Aorta (tissue), 5 donors: ENCODE measurements at regions not wholly inside any gene's neighbourhood (a gene's known extent, or its start where the extent isn't known, plus 50 kb on each side); places are given as distances from the start of the nearest gene placed in this dataset.

Experiments
- ATAC-seq: fragments of 200-7000 bp; cut with Tn5 transposase; one replicate; pipeline ENCODE4 v1.9.1; 2022; ENCODE audit warnings: moderate library complexity; ENCODE audit not compliant: low FRiP score
- DNase-seq, 2 donors: peaks; one replicate each; pipeline ENCODE4 v3.0.0-alpha.2; 2020
- H3K27ac ChIP-seq, 2 donors: one replicate each; pipeline ENCODE4 v1.5.1; 2013; ENCODE audit warnings: low read length in 2 of 2, mild to moderate bottlenecking in 2 of 2, moderate library complexity in 2 of 2, control low read depth in 1 of 2, inconsistent platforms in 1 of 2, low read depth in 1 of 2
- H3K27me3 ChIP-seq, 2 donors: one replicate each; pipeline ENCODE4 v1.6.1; 2013; ENCODE audit warnings: control low read depth in 1 of 2, low read length in 1 of 2, mild to moderate bottlenecking in 1 of 2, moderate library complexity in 1 of 2; ENCODE audit not compliant: insufficient read depth in 2 of 2, control insufficient read depth in 1 of 2
- H3K36me3 ChIP-seq, 2 donors: one replicate each; pipeline ENCODE4 v1.6.1; 2013; ENCODE audit warnings: control low read depth in 1 of 2, low read length in 1 of 2, mild to moderate bottlenecking in 1 of 2; ENCODE audit not compliant: insufficient read depth in 2 of 2, control insufficient read depth in 1 of 2
- H3K4me1 ChIP-seq, 2 donors: one replicate each; pipeline ENCODE4 v1.6.1; 2013; ENCODE audit warnings: low read length in 2 of 2, control low read depth in 1 of 2, mild to moderate bottlenecking in 1 of 2, moderate library complexity in 1 of 2; ENCODE audit not compliant: insufficient read depth in 2 of 2, control insufficient read depth in 1 of 2
- H3K4me3 ChIP-seq, 2 donors: one replicate each; pipeline ENCODE4 v1.5.1; 2013; ENCODE audit warnings: low read length in 2 of 2, control low read depth in 1 of 2, mild to moderate bottlenecking in 1 of 2
- H3K9me3 ChIP-seq: one replicate; pipeline ENCODE4 v1.6.1; 2013; ENCODE audit warnings: mild to moderate bottlenecking, low read length; ENCODE audit not compliant: control insufficient read depth
- WGBS, 2 donors: extraction: QIAGEN DNeasy Blood & Tissue Kit; methylation state at CpG; one replicate each; pipeline ENCODE4 v1.1.7; 2013; 5-methylcytosine and 5-hydroxymethylcytosine counted together
- intact Hi-C, 2 donors: fragments of 100-400 bp; cut with DNase I; formaldehyde crosslinking; loops; one replicate each; pipeline versions ENCODE4 v1.14.2 to v1.15.0; 2022
- donor health status: healthy with polysubstance abuse.
- donor health status: Bipolar disorder and iron deficiency.
- donor health status: DM: no; HTN: no; CAD: no.
- donor health status: DM: no; HTN: no; CAD: no.
- donor health status: DM: yes; HTN: yes; CAD: no.

DNA sequence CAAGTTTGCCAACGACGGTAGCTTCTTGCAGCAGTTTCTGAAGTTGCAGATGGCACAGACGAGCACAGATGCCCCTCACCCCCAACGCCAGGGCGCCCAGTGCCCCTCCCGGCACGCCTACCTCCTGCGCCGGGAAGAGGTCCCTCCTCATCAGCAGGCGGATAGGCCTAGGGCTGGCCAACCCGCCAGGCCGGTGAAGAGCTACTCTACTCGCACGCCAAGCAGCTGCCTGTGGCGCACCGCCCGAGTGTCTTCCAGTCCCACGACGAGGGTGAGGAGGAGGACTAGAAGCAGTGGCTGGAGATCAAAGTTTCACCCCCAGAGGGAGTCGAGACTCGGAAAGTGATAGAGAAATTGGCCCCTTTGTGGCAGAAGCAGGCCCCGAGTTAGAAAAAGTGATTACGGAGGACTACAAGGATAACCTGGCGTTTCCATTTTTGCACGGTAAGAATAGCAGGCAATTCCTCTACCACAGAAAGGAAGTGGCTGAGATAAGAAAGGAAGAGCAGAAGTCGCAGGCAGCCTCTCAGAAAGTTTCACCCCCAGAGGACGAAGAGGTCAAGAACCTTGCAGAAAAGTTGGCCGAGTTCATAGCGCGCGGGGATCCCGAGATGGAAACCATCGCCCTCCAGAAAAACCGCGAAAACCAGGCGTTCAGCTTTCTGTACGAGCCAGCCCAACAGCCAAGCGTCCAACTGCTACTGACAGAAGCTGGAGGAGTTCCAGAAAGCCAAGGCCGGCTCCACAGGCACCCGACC, 170.4 kb downstream of the HINT1 start:
- H3K36me3 ChIP-seq: no peaks in the 10 kb centered on the region
- ATAC-seq (no peak), DNase-seq (no peak)
- no peaks in the 10 kb centered on the region for H3K9me3 ChIP-seq
- intact Hi-C loops: no loop called here
- no peak overlapping the region for H3K4me3 ChIP-seq
- no peak overlapping the region for H3K27ac ChIP-seq
- H3K4me1 ChIP-seq: no peaks in the 10 kb centered on the region
- 92% methylated on average over 40 of the region's 40 CpGs for WGBS, 2 donors
- H3K27me3 ChIP-seq: no peaks in the 10 kb centered on the region

DNA sequence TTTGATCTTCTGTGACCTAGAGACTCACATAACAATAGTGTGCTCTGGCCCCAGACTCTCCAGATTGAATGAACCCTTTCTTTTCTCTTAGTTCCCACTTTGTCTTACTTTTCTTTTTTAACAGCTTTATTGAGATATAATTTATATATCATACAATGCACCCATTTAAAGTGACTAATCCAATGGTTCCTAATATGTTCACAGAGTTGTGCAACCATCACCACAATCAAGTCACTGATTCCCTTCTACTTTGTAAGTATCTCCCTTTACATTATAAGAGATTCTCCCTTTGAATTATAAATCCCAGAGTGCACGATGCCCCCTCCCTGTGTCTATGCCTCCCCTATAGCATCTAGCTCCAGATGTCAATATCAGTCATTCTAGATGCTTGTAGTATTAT, 172.4 kb downstream of the HINT1 start:
- no peaks in the 10 kb centered on the region for H3K9me3 ChIP-seq
- no peak for DNase-seq
- H3K27me3 ChIP-seq: no peaks in the 10 kb centered on the region
- ATAC-seq: no peak
- no peaks in the 10 kb centered on the region for H3K4me1 ChIP-seq
- WGBS, 2 donors: 0 to 40% methylated on average over 1 of the region's 1 CpG
- no peak overlapping the region for H3K27ac ChIP-seq
- intact Hi-C loops: no loop called here
- no peak overlapping the region for H3K4me3 ChIP-seq
- H3K36me3 ChIP-seq: no peaks in the 10 kb centered on the region

DNA sequence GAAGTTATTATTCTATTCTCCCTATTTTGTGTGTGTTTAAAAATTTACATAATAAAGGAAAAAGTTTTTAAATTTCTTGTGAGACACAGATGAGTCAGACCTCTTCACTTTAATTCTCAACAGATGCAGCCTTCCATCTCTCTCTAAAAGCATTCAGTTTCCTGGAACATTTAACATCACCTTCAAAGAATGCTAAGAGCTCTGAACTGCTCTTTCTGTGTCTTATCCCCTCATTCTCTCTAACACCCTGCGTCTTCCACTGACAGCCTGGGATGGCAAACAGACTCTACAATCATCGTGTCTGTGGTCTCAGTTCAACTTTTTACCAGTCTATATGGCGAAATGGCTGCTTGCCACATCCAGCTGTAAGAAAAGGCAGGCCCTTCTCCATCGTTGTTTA, 173.0 kb downstream of the HINT1 start:
- 45 to 47% methylated on average over 4 of the region's 4 CpGs for WGBS, 2 donors
- H3K36me3 ChIP-seq: no peaks in the 10 kb centered on the region
- no peaks in the 10 kb centered on the region for H3K4me1 ChIP-seq
- no peak overlapping the region for H3K27ac ChIP-seq
- no peak for ATAC-seq
- no peak overlapping the region for H3K4me3 ChIP-seq
- intact Hi-C loops: no loop called here
- DNase-seq: no peak
- no peaks in the 10 kb centered on the region for H3K27me3 ChIP-seq
- no peaks in the 10 kb centered on the region for H3K9me3 ChIP-seq

DNA sequence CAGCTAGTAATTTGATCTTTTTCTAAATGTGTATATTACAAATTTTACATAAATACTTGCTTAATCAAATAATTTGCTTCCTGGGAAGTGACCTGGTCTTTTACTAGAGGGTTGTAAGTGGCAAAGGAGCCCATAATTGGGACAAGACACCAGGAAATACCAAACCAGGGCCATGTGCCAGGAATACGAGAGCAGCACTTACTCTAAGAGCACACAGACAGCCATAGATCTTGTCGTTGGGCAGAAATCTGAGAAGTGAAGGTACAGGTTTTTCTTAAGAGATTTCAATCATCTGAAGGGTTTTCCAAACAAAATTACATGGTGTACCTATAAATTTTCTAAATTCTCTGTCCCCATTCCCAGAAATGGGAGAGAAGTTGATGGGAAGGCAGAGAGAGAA, 179.3 kb downstream of the HINT1 start:
- no peaks in the 10 kb centered on the region for H3K27me3 ChIP-seq
- 66 to 67% methylated on average over 2 of the region's 2 CpGs for WGBS, 2 donors
- H3K9me3 ChIP-seq: no peaks in the 10 kb centered on the region
- H3K36me3 ChIP-seq: no peaks in the 10 kb centered on the region
- H3K4me3 ChIP-seq: no peak overlapping the region
- DNase-seq (no peak), ATAC-seq (no peak)
- H3K4me1 ChIP-seq: no peaks in the 10 kb centered on the region
- H3K27ac ChIP-seq: no peak overlapping the region
- intact Hi-C loops: no loop called here

DNA sequence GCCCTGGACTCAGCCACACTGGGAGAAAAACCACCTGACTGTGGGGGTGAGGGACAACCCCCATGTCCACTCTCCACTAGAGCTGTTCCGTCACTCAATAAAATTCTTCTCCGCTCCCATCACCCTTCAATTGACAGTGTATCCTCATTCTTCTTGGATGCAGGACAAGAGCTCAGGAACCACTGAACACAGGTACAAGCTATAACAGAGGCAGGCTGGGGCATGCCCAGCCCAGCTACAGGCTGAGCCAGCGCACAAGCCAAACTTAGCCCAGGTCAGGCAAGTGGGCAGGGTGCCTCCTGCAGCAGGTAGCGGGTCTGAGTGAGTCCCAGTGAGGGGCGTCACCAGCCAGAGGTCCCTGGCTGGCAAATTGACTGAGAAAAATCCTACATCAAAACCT, 183.4 kb downstream of the HINT1 start:
- no peaks in the 10 kb centered on the region for H3K9me3 ChIP-seq
- no peaks in the 10 kb centered on the region for H3K27me3 ChIP-seq
- no peak overlapping the region for H3K4me3 ChIP-seq
- DNase-seq: no peak
- ATAC-seq: no peak
- intact Hi-C loops: no loop called here
- 96 to 98% methylated on average over 5 of the region's 5 CpGs for WGBS, 2 donors
- H3K4me1 ChIP-seq: no peaks in the 10 kb centered on the region
- H3K36me3 ChIP-seq: no peaks in the 10 kb centered on the region
- H3K27ac ChIP-seq: no peak overlapping the region

DNA sequence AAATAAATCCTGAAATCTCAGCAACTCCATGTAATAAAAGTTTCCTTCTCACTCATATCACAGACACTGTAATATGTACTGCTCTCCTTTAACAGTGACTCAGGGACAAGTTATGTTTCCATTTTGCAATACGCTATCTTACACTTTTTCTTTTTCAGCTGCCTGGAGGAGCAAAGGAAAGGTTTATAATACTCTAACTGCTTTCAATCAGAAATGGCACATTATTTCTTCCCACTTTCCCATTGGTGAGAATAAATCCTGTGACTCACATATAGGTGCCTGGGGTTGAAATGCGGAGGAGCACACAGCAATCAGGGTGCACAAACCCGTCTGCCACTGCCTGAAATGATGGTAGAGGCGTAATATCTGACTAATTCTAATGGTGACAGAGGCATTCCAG, 186.6 kb downstream of the HINT1 start:
- Histone ChIP-seq H3K4me1 (no peaks in the 10 kb centered on the region), H3K36me3 (no peaks in the 10 kb centered on the region), H3K27ac (no peak overlapping the region), H3K27me3 (no peaks in the 10 kb centered on the region), H3K4me3 (no peak overlapping the region), H3K9me3 (no peaks in the 10 kb centered on the region)
- WGBS, 2 donors: 81 to 84% methylated on average over 4 of the region's 4 CpGs
- intact Hi-C loops: no loop called here
- no peak for ATAC-seq
- no peak for DNase-seq

DNA sequence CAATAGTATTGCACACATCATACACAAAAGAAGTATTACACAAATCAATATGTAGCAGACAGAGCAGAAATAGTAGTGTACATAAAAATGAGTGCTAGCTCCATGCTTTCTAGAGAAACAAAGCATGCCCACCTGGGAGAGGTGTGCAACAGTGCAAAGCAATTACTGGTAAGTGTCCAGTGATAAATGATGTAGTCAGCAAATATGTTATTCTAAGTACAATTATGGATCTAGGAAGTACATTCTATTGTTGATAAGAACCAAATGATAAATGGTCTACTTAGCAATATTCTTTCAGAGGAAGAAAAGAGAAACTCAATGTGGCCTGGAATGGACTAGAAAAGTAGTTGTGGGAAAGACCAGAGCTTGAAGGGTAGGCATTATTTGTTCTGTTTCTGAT, 188.6 kb downstream of the HINT1 start:
- Histone ChIP-seq H3K4me1 (no peaks in the 10 kb centered on the region), H3K9me3 (no peaks in the 10 kb centered on the region), H3K4me3 (no peak overlapping the region)

DNA sequence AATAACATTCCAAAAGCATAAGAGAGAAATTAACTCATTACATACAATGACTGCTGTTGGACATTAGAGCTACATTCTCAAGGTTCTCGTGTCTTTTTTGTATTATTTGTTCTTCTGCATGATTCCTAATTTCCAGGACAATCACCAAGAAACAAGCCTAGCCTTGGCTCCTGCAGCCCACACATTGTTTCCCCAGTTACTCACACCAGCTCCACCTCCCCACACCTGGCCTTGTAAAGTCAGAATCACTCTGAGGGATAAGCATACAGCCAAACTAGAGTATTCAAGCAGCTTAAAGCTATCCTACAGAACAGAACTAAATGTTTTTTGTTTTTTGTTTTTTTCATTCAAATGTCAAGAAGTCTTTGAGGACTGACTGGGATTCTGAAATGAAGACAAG, 189.2 kb downstream of the HINT1 start:
- no peaks in the 10 kb centered on the region for H3K36me3 ChIP-seq
- no peak overlapping the region for H3K4me3 ChIP-seq
- H3K27ac ChIP-seq: no peak overlapping the region
- H3K4me1 ChIP-seq: no peaks in the 10 kb centered on the region
- 56 to 59% methylated on average over 1 of the region's 1 CpG for WGBS, 2 donors
- H3K27me3 ChIP-seq: peaks cover 0 to 1% of the 10 kb centered on the region in 2 donors
- ATAC-seq (no peak), DNase-seq (no peak)
- no peaks in the 10 kb centered on the region for H3K9me3 ChIP-seq
- intact Hi-C loops: no loop called here

More for the DNA sequence above, 188.6 kb downstream of the HINT1 start:
- peaks cover 0 to 1% of the 10 kb centered on the region in 2 donors for H3K27me3 ChIP-seq
- ATAC-seq (no peak), DNase-seq (no peak)
- H3K27ac ChIP-seq: no peak overlapping the region
- intact Hi-C loops: no loop called here
- H3K36me3 ChIP-seq: no peaks in the 10 kb centered on the region

DNA sequence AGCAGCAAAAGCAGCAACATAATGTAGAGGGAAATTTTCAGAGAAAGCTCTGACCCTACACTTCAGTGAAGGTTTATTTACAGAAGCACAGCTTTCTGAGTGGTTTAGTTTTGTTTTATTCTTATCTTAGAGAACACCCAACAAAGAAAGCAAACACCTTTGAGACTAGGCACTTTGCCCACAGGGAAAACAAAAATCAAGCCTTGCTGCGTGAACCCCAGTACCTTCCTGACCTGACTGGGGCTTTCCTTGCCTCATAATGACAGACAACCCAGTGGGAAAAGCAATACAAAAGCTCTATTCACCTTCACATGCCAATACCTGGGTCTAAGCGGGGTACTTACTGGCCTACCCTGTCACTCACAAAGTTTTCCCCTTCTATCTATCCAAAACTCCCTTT, 189.8 kb downstream of the HINT1 start:
- intact Hi-C loops: no loop called here
- DNase-seq (no peak), ATAC-seq (no peak)
- Histone ChIP-seq H3K4me1 (no peaks in the 10 kb centered on the region), H3K27me3 (peaks cover 0 to 1% of the 10 kb centered on the region in 2 donors), H3K36me3 (no peaks in the 10 kb centered on the region), H3K9me3 (no peaks in the 10 kb centered on the region), H3K27ac (no peak overlapping the region), H3K4me3 (no peak overlapping the region)
- WGBS, 2 donors: 55 to 67% methylated on average over 2 of the region's 2 CpGs
